HCT116 (cell line): ENCODE measurements at regions not wholly inside any gene's neighbourhood (a gene's known extent, or its start where the extent isn't known, plus 50 kb on each side); places are given as distances from the start of the nearest gene placed in this dataset.

ENCODE experiments used
- ATAC-seq: fragments of 200-7000 bp; cut with Tn5 transposase; 2 replicates; pipeline ENCODE4 v1.9.1; 2020; ENCODE audit warnings: mild to moderate bottlenecking, moderate library complexity
- BruUV-seq: library from RNA; stranded (reverse); fragments of 400-500 nt; replicated peaks from 2 replicates; lab custom pipeline; 2021; lab: Mats Ljungman, UMichigan
- CTCF ChIA-PET: fragments of 300-600 bp; sonication (Branson Sonifier 250); formaldehyde crosslinking; loops from one replicate; lab custom pipeline; 2021; ENCODE audit warnings: antibody characterized with exemption; lab: Charles Lee
- POLR2A ChIA-PET: fragments of 300-600, 350-600 bp; sonication (Branson Sonifier 250); formaldehyde crosslinking; loops from one replicate; lab custom pipeline; 2021; ENCODE audit warnings: antibody characterized with exemption; lab: Charles Lee
- RAD21 ChIA-PET, 2 experiments: fragments of 300-600 bp; sonication (Branson Sonifier 250); formaldehyde crosslinking; loops; one replicate each; lab custom pipeline; 2023; ENCODE audit warnings: low total read pairs in 2 of 2; ENCODE audit not compliant: uncharacterized antibody in 2 of 2, unreplicated experiment in 2 of 2, low non-redundant PET in 1 of 2; lab: Charles Lee
- DNase-seq: peaks from one replicate; pipeline ENCODE4 v3.0.0-alpha.2; 2010; ENCODE audit warnings: low read depth, low spot score
- H2AFZ ChIP-seq: fragments of 200-600 bp; shearing (Covaris generic), sonication (generic); 2 replicates; pipeline ENCODE4 v1.6.1; 2017; ENCODE audit warnings: low read depth, mixed run types, mixed read lengths, antibody characterized with exemption, low read length; ENCODE audit not compliant: poor library complexity, severe bottlenecking
- H3K27ac ChIP-seq: 2 replicates; pipeline ENCODE4 v1.5.1; 2012; ENCODE audit warnings: low read depth, low read length
- H3K27me3 ChIP-seq: fragments of 200-600 bp; sonication (generic); 2 replicates; pipeline ENCODE4 v1.6.1; 2016; ENCODE audit warnings: mixed run types, low read length, mixed read lengths; ENCODE audit not compliant: insufficient read depth
- H3K36me3 ChIP-seq, 2 experiments: fragments of 200-500 bp in 1 of 2; fragments of 200-600 bp in 1 of 2; sonication (Bioruptor generic) in 1 of 2; sonication (generic) in 1 of 2; 2 replicates each; pipeline versions ENCODE4 v1.5.1 to v1.6.1; 2014 to 2016; ENCODE audit warnings: low read length in 2 of 2, inconsistent platforms in 1 of 2, mixed read lengths in 1 of 2, mixed run types in 1 of 2; ENCODE audit not compliant: insufficient read depth in 2 of 2, control insufficient read depth in 1 of 2
- H3K4me1 ChIP-seq, 2 experiments: fragments of 200-600 bp in 1 of 2; sonication (generic) in 1 of 2; 2 replicates each; pipeline versions ENCODE4 v1.5.1 to v1.6.1; 2012 to 2017; ENCODE audit warnings: low read length in 2 of 2, inconsistent platforms in 1 of 2, mild to moderate bottlenecking in 1 of 2, mixed read lengths in 1 of 2, mixed run types in 1 of 2, moderate library complexity in 1 of 2; ENCODE audit not compliant: insufficient read depth in 2 of 2, control insufficient read depth in 1 of 2
- H3K4me2 ChIP-seq: fragments of 200-600 bp; sonication (generic); 2 replicates; pipeline ENCODE4 v1.6.1; 2017; ENCODE audit warnings: mixed run types, low read length, mixed read lengths
- H3K4me3 ChIP-seq, 2 experiments: fragments of 200-600 bp in 1 of 2; sonication (generic) in 1 of 2; replicated peaks in 1 of 2; 2 replicates each; pipeline ENCODE4 v1.5.1; 2011 to 2016; ENCODE audit warnings: low read length in 2 of 2, control low read depth in 1 of 2, low read depth in 1 of 2, mild to moderate bottlenecking in 1 of 2, mixed read lengths in 1 of 2, mixed run types in 1 of 2
- H3K79me2 ChIP-seq: fragments of 200-600 bp; sonication (generic); 2 replicates; pipeline ENCODE4 v1.6.1; 2017; ENCODE audit warnings: mild to moderate bottlenecking, mixed run types, low read length, moderate library complexity, mixed read lengths; ENCODE audit not compliant: insufficient read depth
- H3K9ac ChIP-seq: fragments of 200-600 bp; sonication (generic); 2 replicates; pipeline ENCODE4 v1.6.1; 2016; ENCODE audit warnings: low read length, mixed read lengths
- H3K9me2 ChIP-seq: fragments of 200-600 bp; sonication (generic), shearing (Covaris generic); 2 replicates; pipeline ENCODE4 v1.6.1; 2017; ENCODE audit warnings: mixed run types, mild to moderate bottlenecking, moderate library complexity; ENCODE audit not compliant: insufficient read depth
- H3K9me3 ChIP-seq, 2 experiments: fragments of 200-500 bp in 1 of 2; fragments of 200-600 bp in 1 of 2; sonication (Bioruptor generic) in 1 of 2; sonication (generic) in 1 of 2; 2 replicates each; pipeline ENCODE4 v1.6.1; 2014 to 2017; ENCODE audit warnings: low read length in 2 of 2, mixed read lengths in 2 of 2, inconsistent platforms in 1 of 2, low read depth in 1 of 2, mild to moderate bottlenecking in 1 of 2, mixed run types in 1 of 2, moderate library complexity in 1 of 2; ENCODE audit not compliant: control insufficient read depth in 1 of 2, insufficient read depth in 1 of 2
- H4K20me1 ChIP-seq: fragments of 200-600 bp; sonication (generic), shearing (Covaris generic); 2 replicates; pipeline ENCODE4 v1.6.1; 2017; ENCODE audit warnings: mixed run types, mild to moderate bottlenecking, moderate library complexity; ENCODE audit not compliant: insufficient read depth
- CEBPB ChIP-seq: IDR thresholded peaks from 2 replicates; pipeline ENCODE4 v1.6.1; 2012; ENCODE audit warnings: low read depth
- CTCF ChIP-seq, 3 experiments: fragments of 200-600 bp in 1 of 3; sonication (generic) in 1 of 3; IDR thresholded peaks in 2 of 3; conservative IDR thresholded peaks in 1 of 3; 2 replicates each; pipeline ENCODE4 v1.5.1; 2012 to 2017; ENCODE audit warnings: low read depth in 2 of 3, low read length in 2 of 3, antibody characterized with exemption in 1 of 3, borderline replicate concordance in 1 of 3, control low read depth in 1 of 3, mild to moderate bottlenecking in 1 of 3, mixed read lengths in 1 of 3, mixed run types in 1 of 3, moderate library complexity in 1 of 3; ENCODE audit not compliant: insufficient read depth in 1 of 3
- JUND ChIP-seq: IDR thresholded peaks from 2 replicates; pipeline ENCODE4 v1.6.1; 2012
- POLR2AphosphoS5 ChIP-seq: IDR thresholded peaks from 2 replicates; pipeline ENCODE4 v1.6.1; 2011; ENCODE audit warnings: mild to moderate bottlenecking, low read depth, low read length, moderate library complexity
- RAD21 ChIP-seq: IDR thresholded peaks from 2 replicates; pipeline ENCODE4 v1.6.1; 2012; ENCODE audit warnings: low read depth, mild to moderate bottlenecking
- SIN3A ChIP-seq: IDR thresholded peaks from 2 replicates; pipeline ENCODE4 v1.6.1; 2012; ENCODE audit warnings: low read depth
- TCF7L2 ChIP-seq: IDR thresholded peaks from 2 replicates; pipeline ENCODE4 v1.7.0; 2011; ENCODE audit warnings: borderline replicate concordance, inconsistent platforms; ENCODE audit not compliant: insufficient read depth, insufficient read length; ENCODE audit errors: extremely low read depth
- ZNF274 ChIP-seq: fragments of 200-500 bp; sonication (Bioruptor generic); IDR thresholded peaks from 2 replicates; pipeline ENCODE4 v1.6.1; 2014; ENCODE audit warnings: mild to moderate bottlenecking, low read depth, low read length, inconsistent platforms
- intact Hi-C: fragments of 100-400 bp; cut with micrococcal nuclease; formaldehyde crosslinking; loops from 2 replicates; pipeline ENCODE4 v1.10.0; 2022

- POLR2A ChIA-PET: no interaction called here
Observed at GRCh38 chr11:59283825-59284772, 71.4 kb upstream of the MPEG1 start.

More at GRCh38 chr11:59283825-59284772, 71.4 kb upstream of the MPEG1 start:
- Histone ChIP-seq H3K9me2 (no peaks in the 10 kb centered on the region), H3K36me3 (no peaks in the 10 kb centered on the region), H4K20me1 (no peaks in the 10 kb centered on the region), H3K9ac (no peak overlapping the region), H3K27me3 (peaks cover 17% of the 10 kb centered on the region; the same call in 1 of the 2 replicates), H3K27ac (no peak overlapping the region), H3K4me2 (no peak overlapping the region), H2AFZ (no peak overlapping the region), H3K79me2 (no peaks in the 10 kb centered on the region), H3K9me3 (no peaks in the 10 kb centered on the region), H3K4me1 (no peaks in the 10 kb centered on the region), H3K4me3 (no peak overlapping the region)
- CTCF ChIA-PET: interaction anchor here (1.5 kb wide), 1 partner anchor 112 kb away, joined by 5 read pairs; the partner anchor contains the start of gene DTX4
- BruUV-seq: no TSS peak
- ATAC-seq: peak; percentile 78
- intact Hi-C loops: loop anchor here (1.0 to 5.0 kb wide), 3 partner anchors 21 to 398 kb away; no protein-coding TSS in a partner anchor
- RAD21 ChIA-PET: no interaction called here
- peak; percentile 29 for DNase-seq
- TF ChIP-seq ZNF274 (no peak), POLR2AphosphoS5 (no peak), TCF7L2 (no peak), JUND (no peak), CEBPB (no peak), CTCF (IDR thresholded peaks at IDR 0.05 in 2 of 3, conservative IDR thresholded peaks at IDR 0.05 in 1 of 3; ENCODE audit: borderline replicate concordance in 1 of 3, insufficient read depth in 1 of 3, low read depth in 2 of 3, low read length in 2 of 3) (peak; percentile 62 to 80 (median 78); a peak in 5 of 6 replicates), SIN3A (no peak), RAD21 (peak; percentile 65)
